Adrenal gland (tissue), 9 donors: ENCODE measurements at regions not wholly inside any gene's neighbourhood (a gene's known extent, or its start where the extent isn't known, plus 50 kb on each side); places are given as distances from the start of the nearest gene placed in this dataset.

Experiments used
- DNase-seq, 7 donors: peaks; one replicate each; pipeline ENCODE4 v3.0.0-alpha.2; 2019 to 2020
- H3K27ac ChIP-seq, 5 donors: fragments of 200-600 bp; sonication (generic) in 4 of 5; 1 replicate in 3 of 5; 2 replicates in 2 of 5; pipeline versions ENCODE4 v1.5.1 to v1.8.0; 2016 to 2020; ENCODE audit warnings: mild to moderate bottlenecking in 1 of 5
- H3K27me3 ChIP-seq: fragments of 200-600 bp; 2 replicates; pipeline ENCODE4 v1.8.0; 2021
- H3K36me3 ChIP-seq, 2 donors: fragments of 200-600 bp; replicated peaks in 1 of 2; 1 replicate in 1 of 2; 2 replicates in 1 of 2; pipeline versions ENCODE4 v1.5.1 to v1.8.0; 2018 to 2022
- H3K4me1 ChIP-seq, 2 donors: fragments of 200-600 bp; replicated peaks in 1 of 2; 1 replicate in 1 of 2; 2 replicates in 1 of 2; pipeline versions ENCODE4 v1.5.1 to v1.8.0; 2018 to 2021
- H3K4me3 ChIP-seq, 4 donors: fragments of 200-600 bp; sonication (generic) in 3 of 4; one replicate each; pipeline ENCODE4 v1.5.1; 2016 to 2018
- H3K9me3 ChIP-seq, 3 donors: fragments of 200-600 bp; sonication (generic) in 1 of 3; replicated peaks in 1 of 3; 1 replicate in 2 of 3; 2 replicates in 1 of 3; pipeline versions ENCODE4 v1.5.1 to v1.8.0; 2016 to 2021
- CTCF ChIP-seq, 6 experiments: fragments of 450-650 bp in 4 of 6; fragments of 200-600 bp in 2 of 6; sonication (generic) in 1 of 6; IDR thresholded peaks; 1 replicate in 5 of 6; 2 replicates in 1 of 6; pipeline versions ENCODE4 v1.5.1 to v1.8.0; 2016 to 2021; ENCODE audit warnings: antibody characterized with exemption in 6 of 6, mild to moderate bottlenecking in 2 of 6, moderate library complexity in 1 of 6
- POLR2A ChIP-seq, 2 donors: fragments of 450-650 bp; IDR thresholded peaks; one replicate each; pipeline ENCODE4 v1.6.1; 2017; ENCODE audit warnings: antibody characterized with exemption in 2 of 2, mild to moderate bottlenecking in 2 of 2, moderate library complexity in 1 of 2
- WGBS, 4 donors: extraction: QIAGEN DNeasy Blood & Tissue Kit in 2 of 4; methylation state at CpG; one replicate each; pipeline versions ENCODE4 v1.1.5 to v1.1.7; 2013 to 2017; 5-methylcytosine and 5-hydroxymethylcytosine counted together
- intact Hi-C, 2 donors: fragments of 100-400 bp; cut with DNase I; formaldehyde crosslinking; loops; one replicate each; pipeline versions ENCODE4 v1.14.1 to v1.15.0; 2022 to 2023
- donor health status: healthy with polysubstance abuse.
- donor health status: Bipolar disorder and iron deficiency.
- donor health status: DM: yes; HTN: yes; CAD: no.
- donor health status: DM: no; HTN: no; CAD: no.
- donor health status: DM: no; HTN: no; CAD: no.

- H3K4me1 ChIP-seq = no peaks in the 10 kb centered on the region
- no peak for DNase-seq
- H3K9me3 ChIP-seq = no peaks in the 10 kb centered on the region
- TF ChIP-seq POLR2A (IDR thresholded peaks at IDR 0.05) (no peak), CTCF (IDR thresholded peaks at IDR 0.05) (no peak)
- intact Hi-C loops = no loop called here
- no peak overlapping the region for H3K4me3 ChIP-seq
- 85 to 92% (median 89%) methylated on average over 3 to 6 of the region's 6 CpGs for WGBS, 4 donors
- no peak overlapping the region for H3K27ac ChIP-seq
- H3K27me3 ChIP-seq = no peaks in the 10 kb centered on the region
- H3K36me3 ChIP-seq = no peaks in the 10 kb centered on the region
Measured at GRCh38 chr6:48233063-48233462, 122.1 kb upstream of the PTCHD4 start.

- 80 to 90% (median 83%) methylated on average over 2 of the region's 2 CpGs for WGBS, 4 donors
- DNase-seq = no peak
- Histone ChIP-seq H3K27ac (no peak overlapping the region), H3K4me3 (no peak overlapping the region), H3K36me3 (no peaks in the 10 kb centered on the region), H3K4me1 (no peaks in the 10 kb centered on the region), H3K9me3 (no peaks in the 10 kb centered on the region), H3K27me3 (no peaks in the 10 kb centered on the region)
- intact Hi-C loops = no loop called here
- TF ChIP-seq POLR2A (IDR thresholded peaks at IDR 0.05) (no peak), CTCF (IDR thresholded peaks at IDR 0.05) (no peak)
Measured at GRCh38 chr6:48229841-48230240, 118.8 kb upstream of the PTCHD4 start.

GRCh38 chr6:48222241-48222640 is 111.2 kb upstream of the PTCHD4 start:
- WGBS, 4 donors = 73 to 76% (median 75%) methylated on average over 4 of the region's 4 CpGs
- TF ChIP-seq POLR2A (IDR thresholded peaks at IDR 0.05) (no peak), CTCF (IDR thresholded peaks at IDR 0.05) (no peak)
- intact Hi-C loops = no loop called here
- no peak for DNase-seq
- Histone ChIP-seq H3K9me3 (no peaks in the 10 kb centered on the region), H3K4me1 (no peaks in the 10 kb centered on the region), H3K27me3 (no peaks in the 10 kb centered on the region), H3K27ac (no peak overlapping the region), H3K4me3 (no peak overlapping the region), H3K36me3 (no peaks in the 10 kb centered on the region)

- intact Hi-C loops = no loop called here
- no peak overlapping the region for H3K4me3 ChIP-seq
- no peak overlapping the region for H3K27ac ChIP-seq
- WGBS, 4 donors = 78 to 85% (median 82%) methylated on average over 8 of the region's 8 CpGs
- H3K27me3 ChIP-seq = no peaks in the 10 kb centered on the region
- no peak for DNase-seq
- no peak for TF ChIP-seq CTCF (IDR thresholded peaks at IDR 0.05)
- no peak for TF ChIP-seq POLR2A (IDR thresholded peaks at IDR 0.05)
- H3K9me3 ChIP-seq = no peaks in the 10 kb centered on the region
- no peaks in the 10 kb centered on the region for H3K36me3 ChIP-seq
- H3K4me1 ChIP-seq = no peaks in the 10 kb centered on the region
Measured at GRCh38 chr6:48213076-48213788, 102.2 kb upstream of the PTCHD4 start.
